ENCODE measurements at regions not wholly inside any gene's neighbourhood (a gene's known extent, or its start where the extent isn't known, plus 50 kb on each side); places are given as distances from the start of the nearest gene placed in this dataset.
A peak's percentile ranks its signal among the peaks of the same experiment; 100 is the strongest.
"Not testable (repeated sequence)": the region's sequence is repeated elsewhere in the genome, so short reads cannot be mapped to it uniquely, and the experiment has no call there.

GRCh38 chr7:46934198-46934825 is 647.6 kb downstream of the TNS3 start:
- DNase-seq (ENCODE audit: low read depth), result no peak

GRCh38 chr7:46933596-46933995 is 648.3 kb downstream of the TNS3 start:
- no peak for DNase-seq (ENCODE audit: low read depth)

GRCh38 chr7:46932676-46933424 is 649.1 kb downstream of the TNS3 start:
- DNase-seq (ENCODE audit: low read depth), result peak; percentile 95

GRCh38 chr7:46932306-46932675 is 649.6 kb downstream of the TNS3 start:
- no peak for DNase-seq (ENCODE audit: low read depth)

GRCh38 chr7:46930366-46930765 is 651.5 kb downstream of the TNS3 start:
- peak; percentile 93 for DNase-seq (ENCODE audit: low read depth)

GRCh38 chr7:46929359-46929758 is 652.6 kb downstream of the TNS3 start:
- DNase-seq (ENCODE audit: low read depth), result no peak

DNA sequence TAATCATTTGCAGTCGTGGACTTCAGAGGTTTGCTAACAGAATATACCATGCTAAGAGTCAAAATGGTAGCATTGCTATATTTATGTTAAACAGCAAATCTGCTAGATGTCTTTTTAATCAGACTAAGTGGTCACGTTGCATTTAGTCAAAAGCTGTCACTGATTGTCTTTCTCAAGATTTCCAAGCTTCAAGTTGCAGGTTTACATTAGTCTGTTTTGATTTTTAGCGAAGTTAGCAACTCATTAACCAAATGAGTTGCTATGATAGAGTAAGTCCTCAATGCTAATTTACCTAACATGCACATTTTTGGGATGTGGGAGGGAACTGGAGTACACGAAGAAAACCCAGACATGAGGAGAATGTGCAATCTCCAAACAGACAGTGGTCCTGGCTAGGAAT is 653.2 kb downstream of the TNS3 start:
- no peak for DNase-seq (ENCODE audit: low read depth)

DNA sequence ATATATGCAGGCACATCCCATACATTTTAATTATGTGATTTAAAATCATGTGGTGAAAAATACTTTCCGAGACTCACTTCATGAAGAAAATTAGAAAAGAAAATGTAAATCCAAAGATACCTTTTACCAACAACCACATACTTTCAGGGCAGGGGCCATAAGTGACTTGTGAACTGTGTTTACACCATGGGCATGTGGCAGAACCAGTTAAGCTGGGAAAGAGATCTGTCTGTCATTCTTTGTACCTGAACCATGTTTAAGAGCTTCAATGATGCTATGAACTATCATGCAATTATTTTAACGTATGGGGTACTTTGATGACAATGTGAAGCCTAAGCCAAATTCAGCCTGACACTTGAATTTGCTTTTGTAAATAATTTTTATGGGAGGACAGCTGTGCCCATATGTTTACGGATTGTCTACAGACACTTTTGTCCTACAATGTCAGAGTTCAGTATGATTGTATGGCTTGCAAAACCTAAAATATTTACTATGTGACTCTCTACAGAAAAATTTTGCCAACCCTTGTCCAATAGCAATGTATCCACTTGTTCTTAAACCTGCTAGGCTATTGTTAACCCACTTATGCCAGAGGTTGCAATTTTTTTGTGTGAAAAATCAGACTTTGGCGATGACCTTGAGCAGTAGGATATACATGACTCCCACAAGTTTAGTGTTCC is 654.6 kb downstream of the TNS3 start:
- no peak for DNase-seq (ENCODE audit: low read depth)

GRCh38 chr7:46916581-46916980 is 665.3 kb downstream of the TNS3 start:
- DNase-seq (ENCODE audit: low read depth), result no peak

DNA sequence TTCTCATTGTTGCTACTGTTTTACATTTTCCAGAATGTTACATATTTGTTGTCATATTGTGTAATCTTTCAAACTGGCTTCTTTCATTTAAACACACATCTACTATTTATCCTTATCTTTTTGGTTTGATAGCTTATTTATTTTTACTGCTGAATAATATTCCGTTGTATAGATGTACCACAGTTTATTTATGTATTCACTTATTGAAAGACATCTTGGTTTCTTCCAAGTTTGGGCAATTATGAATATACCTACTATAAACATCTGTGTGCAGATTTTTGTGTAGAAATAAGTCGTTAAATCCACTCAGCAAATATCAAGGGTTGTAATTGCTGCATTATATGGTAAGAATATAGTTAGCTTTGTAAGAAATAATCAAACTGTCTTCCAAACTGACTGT is 669.2 kb downstream of the TNS3 start:
- DNase-seq (ENCODE audit: low read depth), result no peak

DNA sequence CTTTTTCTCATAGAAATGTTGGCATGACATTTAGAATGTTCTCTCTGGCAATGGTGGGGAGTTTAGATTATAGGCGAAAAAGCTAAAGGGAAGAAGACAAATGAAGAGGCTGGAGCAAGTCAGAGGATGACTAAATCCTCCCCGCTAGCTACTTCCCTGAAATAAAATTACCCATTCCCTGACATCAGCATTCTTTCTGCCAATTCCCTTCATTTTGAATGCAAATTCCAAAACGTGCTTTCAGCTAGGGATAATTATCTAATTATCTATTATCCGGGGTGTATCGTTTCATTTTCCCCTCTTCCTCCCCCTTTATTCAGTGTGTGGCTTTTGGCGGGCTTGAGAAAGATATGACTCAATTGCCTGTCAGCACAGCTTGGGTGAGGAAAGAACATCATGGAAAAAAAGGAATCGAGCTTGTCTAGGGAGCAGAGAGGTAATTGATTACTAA is 672.3 kb downstream of the TNS3 start:
- DNase-seq (ENCODE audit: low read depth), result peak; percentile 97

GRCh38 chr7:46908770-46909169 is 673.1 kb downstream of the TNS3 start:
- peak; percentile 63 for DNase-seq (ENCODE audit: low read depth)

- DNase-seq (ENCODE audit: low read depth), result not testable (repeated sequence)
Observed at GRCh38 chr7:46904523-46904922, 677.4 kb downstream of the TNS3 start.

DNA sequence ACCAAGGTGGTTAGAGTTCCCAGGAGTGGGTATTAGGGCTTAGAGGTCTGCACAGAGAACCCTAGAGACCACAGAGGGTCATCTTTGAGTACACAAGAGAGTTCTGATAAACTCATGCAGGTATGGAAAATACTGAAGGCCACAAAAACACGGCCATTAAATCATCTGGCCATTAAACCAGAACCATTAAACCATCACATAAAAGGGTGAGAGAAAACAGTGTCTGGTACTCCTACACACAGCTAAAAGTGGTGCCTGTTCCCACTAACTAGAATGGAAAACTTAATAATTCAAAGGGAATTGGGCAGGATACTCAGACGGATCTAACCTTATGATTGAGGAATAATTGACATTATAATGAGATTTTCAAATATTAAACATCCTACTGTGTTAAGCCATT is 679.4 kb downstream of the TNS3 start:
- DNase-seq (ENCODE audit: low read depth), result no peak

- no peak for DNase-seq (ENCODE audit: low read depth)
Observed at GRCh38 chr7:46900312-46901263, 681.3 kb downstream of the TNS3 start.

GRCh38 chr7:46897381-46897780 is 684.5 kb downstream of the TNS3 start:
- DNase-seq (ENCODE audit: low read depth), result no peak

DNA sequence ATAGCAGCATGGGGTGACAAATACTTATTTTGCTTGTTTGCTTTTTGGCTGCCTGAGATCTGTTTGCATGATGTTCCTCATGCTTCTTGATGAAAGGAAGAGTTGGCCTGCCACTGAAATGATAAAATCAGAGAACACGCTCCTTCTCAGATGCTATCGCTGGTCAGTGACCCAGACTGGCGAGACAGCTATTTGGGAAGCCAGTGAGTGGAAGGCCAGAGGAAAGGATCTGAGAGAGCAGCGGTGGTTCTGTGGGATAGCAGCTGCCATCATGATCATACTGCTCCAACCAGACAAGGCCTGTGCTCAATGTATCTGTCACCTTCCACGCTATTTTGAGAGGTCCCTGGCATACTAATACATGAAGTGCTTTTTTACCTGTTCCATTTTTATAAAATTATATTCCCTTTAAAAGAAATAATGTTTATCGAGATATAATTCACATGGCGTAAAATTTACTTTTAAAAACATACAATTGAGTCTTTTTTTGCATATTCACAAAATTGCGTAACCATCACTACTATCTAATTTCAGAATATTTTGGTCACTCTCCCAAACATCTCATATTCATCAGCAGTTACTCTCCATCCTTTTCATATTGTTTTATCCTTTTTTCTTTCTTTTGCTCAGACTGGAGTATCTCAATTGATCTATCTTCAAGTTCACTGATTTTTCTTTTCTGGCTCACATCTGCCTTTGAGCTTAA is 695.1 kb downstream of the TNS3 start:
- DNase-seq (ENCODE audit: low read depth), result no peak

DNA sequence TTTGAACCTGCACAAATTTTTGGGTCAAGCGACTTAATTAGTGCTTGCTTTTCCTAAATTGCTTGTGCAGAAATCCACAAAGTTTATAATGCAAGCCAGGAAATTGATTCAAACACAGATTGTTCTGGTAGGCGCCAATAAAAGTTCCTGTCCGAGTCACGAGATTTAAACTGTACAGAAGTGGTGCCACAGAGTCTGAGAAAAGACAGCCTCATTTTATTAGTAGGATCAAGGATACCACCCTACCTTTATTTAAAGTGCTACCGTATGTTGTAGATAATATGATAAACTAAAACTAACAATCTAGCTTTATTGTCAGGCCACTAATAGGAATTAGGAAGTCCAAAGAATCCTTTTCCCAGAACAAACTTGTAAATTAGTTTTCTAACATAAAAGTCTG is 696.7 kb downstream of the TNS3 start:
- no peak for DNase-seq (ENCODE audit: low read depth)

GRCh38 chr7:46881507-46882127 is 700.3 kb downstream of the TNS3 start:
- DNase-seq (ENCODE audit: low read depth), result no peak

DNA sequence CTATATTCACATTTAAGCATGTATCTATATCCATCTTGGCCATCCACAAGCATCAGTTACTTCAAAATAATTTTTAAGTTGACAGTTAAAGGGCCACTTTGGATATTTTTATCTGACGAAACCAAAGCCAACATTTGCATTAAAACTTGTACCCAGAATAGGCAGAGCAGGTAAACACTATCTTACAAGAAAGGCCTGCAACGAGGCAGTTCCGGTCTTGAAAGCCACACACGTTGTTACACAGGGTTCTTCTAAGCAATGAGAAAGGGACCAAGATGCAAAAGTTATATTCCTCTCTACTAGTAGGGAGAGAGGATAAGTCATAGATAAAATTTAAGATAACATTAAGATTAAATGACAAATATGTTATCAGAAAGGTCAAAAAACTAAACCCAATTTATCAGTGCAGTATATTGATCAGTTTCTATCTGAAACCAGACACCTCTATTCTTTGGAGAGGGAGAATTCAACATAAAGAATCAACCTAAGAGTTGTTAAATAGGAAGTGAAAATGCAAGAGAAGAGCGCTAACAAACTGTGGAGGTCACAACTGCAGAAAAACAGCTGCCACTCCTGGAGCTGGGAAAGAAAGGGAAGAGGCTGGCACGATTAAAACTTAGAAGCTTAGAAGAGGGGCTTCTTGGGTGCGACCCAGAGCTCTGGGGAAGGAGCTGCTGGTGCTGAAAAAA is 701.3 kb downstream of the TNS3 start:
- DNase-seq (ENCODE audit: low read depth), result no peak
